ENCODE measurements at regions not wholly inside any gene's neighbourhood (a gene's known extent, or its start where the extent isn't known, plus 50 kb on each side); places are given as distances from the start of the nearest gene placed in this dataset.
A peak's percentile ranks its signal among the peaks of the same experiment; 100 is the strongest.

DNA sequence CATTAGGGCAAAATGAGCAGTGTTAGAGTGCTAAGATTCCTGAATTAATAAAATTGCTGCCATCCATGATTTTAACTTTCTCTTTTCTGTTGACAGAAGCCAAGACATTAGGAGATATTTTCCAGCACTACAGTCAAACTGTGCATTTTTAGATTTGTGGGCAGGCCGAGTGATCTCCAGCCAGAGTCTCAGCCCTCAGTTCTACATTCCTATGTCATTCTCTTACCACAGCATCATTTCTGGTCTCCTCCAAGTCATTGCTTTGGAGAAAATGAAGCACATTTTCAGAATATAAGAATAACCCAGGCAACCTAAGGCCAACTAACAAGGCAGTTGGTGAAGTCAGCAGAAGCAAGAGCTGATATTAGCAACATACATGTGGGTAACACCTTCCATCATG is 74.6 kb upstream of the NUDT7 start:
- no peak overlapping the region for H3K4me3 ChIP-seq (replicated peaks; ENCODE audit: insufficient read depth, low read length)
- TF ChIP-seq SPI1 (IDR thresholded peaks at IDR 0.05; ENCODE audit: borderline replicate concordance, low read depth) (no peak), GABPA (IDR thresholded peaks at IDR 0.05; ENCODE audit: low read depth) (no peak), POLR2AphosphoS5 (IDR thresholded peaks at IDR 0.05; ENCODE audit: low read depth) (no peak)
- TF ChIP-seq, protein P1, sequence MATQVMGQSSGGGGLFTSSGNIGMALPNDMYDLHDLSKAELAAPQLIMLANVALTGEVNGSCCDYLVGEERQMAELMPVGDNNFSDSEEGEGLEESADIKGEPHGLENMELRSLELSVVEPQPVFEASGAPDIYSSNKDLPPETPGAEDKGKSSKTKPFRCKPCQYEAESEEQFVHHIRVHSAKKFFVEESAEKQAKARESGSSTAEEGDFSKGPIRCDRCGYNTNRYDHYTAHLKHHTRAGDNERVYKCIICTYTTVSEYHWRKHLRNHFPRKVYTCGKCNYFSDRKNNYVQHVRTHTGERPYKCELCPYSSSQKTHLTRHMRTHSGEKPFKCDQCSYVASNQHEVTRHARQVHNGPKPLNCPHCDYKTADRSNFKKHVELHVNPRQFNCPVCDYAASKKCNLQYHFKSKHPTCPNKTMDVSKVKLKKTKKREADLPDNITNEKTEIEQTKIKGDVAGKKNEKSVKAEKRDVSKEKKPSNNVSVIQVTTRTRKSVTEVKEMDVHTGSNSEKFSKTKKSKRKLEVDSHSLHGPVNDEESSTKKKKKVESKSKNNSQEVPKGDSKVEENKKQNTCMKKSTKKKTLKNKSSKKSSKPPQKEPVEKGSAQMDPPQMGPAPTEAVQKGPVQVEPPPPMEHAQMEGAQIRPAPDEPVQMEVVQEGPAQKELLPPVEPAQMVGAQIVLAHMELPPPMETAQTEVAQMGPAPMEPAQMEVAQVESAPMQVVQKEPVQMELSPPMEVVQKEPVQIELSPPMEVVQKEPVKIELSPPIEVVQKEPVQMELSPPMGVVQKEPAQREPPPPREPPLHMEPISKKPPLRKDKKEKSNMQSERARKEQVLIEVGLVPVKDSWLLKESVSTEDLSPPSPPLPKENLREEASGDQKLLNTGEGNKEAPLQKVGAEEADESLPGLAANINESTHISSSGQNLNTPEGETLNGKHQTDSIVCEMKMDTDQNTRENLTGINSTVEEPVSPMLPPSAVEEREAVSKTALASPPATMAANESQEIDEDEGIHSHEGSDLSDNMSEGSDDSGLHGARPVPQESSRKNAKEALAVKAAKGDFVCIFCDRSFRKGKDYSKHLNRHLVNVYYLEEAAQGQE (IDR thresholded peaks at IDR 0.05; ENCODE audit: insufficient replicate concordance, low read depth) = no peak
- TF ChIP-seq, protein P2, sequence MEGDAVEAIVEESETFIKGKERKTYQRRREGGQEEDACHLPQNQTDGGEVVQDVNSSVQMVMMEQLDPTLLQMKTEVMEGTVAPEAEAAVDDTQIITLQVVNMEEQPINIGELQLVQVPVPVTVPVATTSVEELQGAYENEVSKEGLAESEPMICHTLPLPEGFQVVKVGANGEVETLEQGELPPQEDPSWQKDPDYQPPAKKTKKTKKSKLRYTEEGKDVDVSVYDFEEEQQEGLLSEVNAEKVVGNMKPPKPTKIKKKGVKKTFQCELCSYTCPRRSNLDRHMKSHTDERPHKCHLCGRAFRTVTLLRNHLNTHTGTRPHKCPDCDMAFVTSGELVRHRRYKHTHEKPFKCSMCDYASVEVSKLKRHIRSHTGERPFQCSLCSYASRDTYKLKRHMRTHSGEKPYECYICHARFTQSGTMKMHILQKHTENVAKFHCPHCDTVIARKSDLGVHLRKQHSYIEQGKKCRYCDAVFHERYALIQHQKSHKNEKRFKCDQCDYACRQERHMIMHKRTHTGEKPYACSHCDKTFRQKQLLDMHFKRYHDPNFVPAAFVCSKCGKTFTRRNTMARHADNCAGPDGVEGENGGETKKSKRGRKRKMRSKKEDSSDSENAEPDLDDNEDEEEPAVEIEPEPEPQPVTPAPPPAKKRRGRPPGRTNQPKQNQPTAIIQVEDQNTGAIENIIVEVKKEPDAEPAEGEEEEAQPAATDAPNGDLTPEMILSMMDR (IDR thresholded peaks at IDR 0.05; ENCODE audit: insufficient read depth, low read length) = no peak
- no peak overlapping the region for H3K27ac ChIP-seq (replicated peaks)
- no peaks in the 10 kb centered on the region for H3K27me3 ChIP-seq (ENCODE audit: insufficient read depth, poor library complexity, severe bottlenecking)
- no peak for DNase-seq (ENCODE audit: low read depth in 1 of 2, low spot score in 1 of 2)

DNA sequence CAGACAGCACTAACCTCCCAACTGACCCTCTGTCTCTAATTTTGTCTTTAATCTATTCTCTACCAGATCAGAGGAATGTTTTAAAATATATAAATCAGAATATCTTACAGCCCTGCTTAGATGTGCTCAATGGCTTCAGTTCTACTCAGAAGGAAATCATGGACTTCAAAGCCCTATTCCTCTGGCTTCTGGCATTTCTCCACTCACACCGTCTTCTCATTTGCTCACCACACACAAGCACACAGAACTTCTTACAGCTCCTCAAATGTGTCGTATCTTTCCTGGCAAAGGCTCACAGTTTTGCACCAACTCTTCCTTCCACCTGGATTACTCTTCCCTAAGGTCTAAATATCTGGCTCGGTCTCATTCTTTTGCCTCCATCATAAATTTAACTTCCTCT is 71.6 kb upstream of the NUDT7 start:
- DNase-seq (ENCODE audit: low read depth in 1 of 2, low spot score in 1 of 2) = no peak
- TF ChIP-seq, protein P1 (IDR thresholded peaks at IDR 0.05; ENCODE audit: insufficient replicate concordance, low read depth) = no peak
- H3K27me3 ChIP-seq (ENCODE audit: insufficient read depth, poor library complexity, severe bottlenecking) = no peaks in the 10 kb centered on the region
- H3K27ac ChIP-seq (replicated peaks) = no peak overlapping the region
- no peak overlapping the region for H3K4me3 ChIP-seq (replicated peaks; ENCODE audit: insufficient read depth, low read length)

DNA sequence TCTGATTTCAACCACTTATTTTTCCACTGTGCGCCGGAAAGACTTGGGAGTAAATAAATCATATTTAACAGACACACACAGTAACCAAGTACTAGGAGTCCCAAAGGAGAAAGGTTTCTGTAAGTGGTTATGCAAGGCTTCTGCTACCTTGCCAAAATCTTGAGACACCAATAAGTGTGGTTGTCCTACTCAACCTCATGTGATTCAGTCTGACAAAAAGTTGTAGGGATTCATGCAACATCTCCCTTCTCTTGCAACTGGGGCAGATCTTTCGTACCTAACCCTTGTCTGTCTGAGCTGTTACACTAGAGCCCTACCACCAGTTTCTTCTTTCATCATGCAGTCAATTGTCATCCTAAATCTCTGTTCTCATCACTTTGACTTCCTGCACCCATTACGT is 69.9 kb upstream of the NUDT7 start:
- TF ChIP-seq GABPA (IDR thresholded peaks at IDR 0.05; ENCODE audit: low read depth) = no peak
- TF ChIP-seq, protein P1 (IDR thresholded peaks at IDR 0.05; ENCODE audit: insufficient replicate concordance, low read depth) = no peak
- TF ChIP-seq, protein P2 (IDR thresholded peaks at IDR 0.05; ENCODE audit: insufficient read depth, low read length) = no peak
- no peak for TF ChIP-seq POLR2AphosphoS5 (IDR thresholded peaks at IDR 0.05; ENCODE audit: low read depth)
- no peak for TF ChIP-seq SPI1 (IDR thresholded peaks at IDR 0.05; ENCODE audit: borderline replicate concordance, low read depth)
- no peak overlapping the region for H3K27ac ChIP-seq (replicated peaks)

DNA sequence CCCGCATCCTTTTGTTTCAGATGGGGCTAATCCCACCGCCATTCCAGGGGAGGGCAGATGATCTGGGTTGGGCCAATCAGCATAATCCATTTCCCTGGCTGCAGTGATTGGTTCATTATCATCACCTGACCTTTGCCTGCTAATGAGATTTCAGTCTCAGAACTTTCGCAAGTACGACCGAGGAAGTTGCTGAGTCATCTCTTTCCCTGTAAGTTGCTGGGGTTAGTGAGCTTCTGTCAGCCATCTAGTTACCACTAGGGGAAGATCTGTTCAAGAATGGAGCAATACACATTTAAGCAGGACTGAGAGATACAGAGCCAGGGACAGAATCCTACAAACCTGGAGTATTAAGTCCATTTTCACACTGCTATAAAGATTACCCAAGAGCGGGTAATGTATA is 65.3 kb upstream of the NUDT7 start:
- TF ChIP-seq POLR2AphosphoS5 (IDR thresholded peaks at IDR 0.05; ENCODE audit: low read depth) = no peak
- TF ChIP-seq, protein P1 (IDR thresholded peaks at IDR 0.05; ENCODE audit: insufficient replicate concordance, low read depth) = no peak
- no peak for TF ChIP-seq SPI1 (IDR thresholded peaks at IDR 0.05; ENCODE audit: borderline replicate concordance, low read depth)
- TF ChIP-seq, protein P2 (IDR thresholded peaks at IDR 0.05; ENCODE audit: insufficient read depth, low read length) = no peak
- TF ChIP-seq GABPA (IDR thresholded peaks at IDR 0.05; ENCODE audit: low read depth) = no peak
- Histone ChIP-seq H3K4me3 (replicated peaks; ENCODE audit: insufficient read depth, low read length) (no peak overlapping the region), H3K27me3 (ENCODE audit: insufficient read depth, poor library complexity, severe bottlenecking) (no peaks in the 10 kb centered on the region), H3K27ac (replicated peaks) (no peak overlapping the region)
- peak in 1 of 2 experiments; percentile 32 for DNase-seq (ENCODE audit: low read depth in 1 of 2, low spot score in 1 of 2)

More for the DNA sequence above, 69.9 kb upstream of the NUDT7 start:
- no peak overlapping the region for H3K4me3 ChIP-seq (replicated peaks; ENCODE audit: insufficient read depth, low read length)
- no peak for DNase-seq (ENCODE audit: low read depth in 1 of 2, low spot score in 1 of 2)
- no peaks in the 10 kb centered on the region for H3K27me3 ChIP-seq (ENCODE audit: insufficient read depth, poor library complexity, severe bottlenecking)

Measured in HL-60 (cell line).